GM04504 (cell line): ENCODE measurements at regions not wholly inside any gene's neighbourhood (a gene's known extent, or its start where the extent isn't known, plus 50 kb on each side); places are given as distances from the start of the nearest gene placed in this dataset.

ENCODE experiments used
- DNase-seq: peaks from one replicate; pipeline ENCODE4 v3.0.0-alpha.2; 2012; ENCODE audit warnings: low read depth

GRCh38 chr22:48906216-48906835 is 921.3 kb downstream of the BRD1 start:
- DNase-seq: no peak

- no peak for DNase-seq
These were observed 922.3 kb downstream of the BRD1 start for GRCh38 chr22:48905206-48905975.

- DNase-seq: no peak
These were observed 924.6 kb downstream of the BRD1 start for GRCh38 chr22:48902983-48903650.

DNA sequence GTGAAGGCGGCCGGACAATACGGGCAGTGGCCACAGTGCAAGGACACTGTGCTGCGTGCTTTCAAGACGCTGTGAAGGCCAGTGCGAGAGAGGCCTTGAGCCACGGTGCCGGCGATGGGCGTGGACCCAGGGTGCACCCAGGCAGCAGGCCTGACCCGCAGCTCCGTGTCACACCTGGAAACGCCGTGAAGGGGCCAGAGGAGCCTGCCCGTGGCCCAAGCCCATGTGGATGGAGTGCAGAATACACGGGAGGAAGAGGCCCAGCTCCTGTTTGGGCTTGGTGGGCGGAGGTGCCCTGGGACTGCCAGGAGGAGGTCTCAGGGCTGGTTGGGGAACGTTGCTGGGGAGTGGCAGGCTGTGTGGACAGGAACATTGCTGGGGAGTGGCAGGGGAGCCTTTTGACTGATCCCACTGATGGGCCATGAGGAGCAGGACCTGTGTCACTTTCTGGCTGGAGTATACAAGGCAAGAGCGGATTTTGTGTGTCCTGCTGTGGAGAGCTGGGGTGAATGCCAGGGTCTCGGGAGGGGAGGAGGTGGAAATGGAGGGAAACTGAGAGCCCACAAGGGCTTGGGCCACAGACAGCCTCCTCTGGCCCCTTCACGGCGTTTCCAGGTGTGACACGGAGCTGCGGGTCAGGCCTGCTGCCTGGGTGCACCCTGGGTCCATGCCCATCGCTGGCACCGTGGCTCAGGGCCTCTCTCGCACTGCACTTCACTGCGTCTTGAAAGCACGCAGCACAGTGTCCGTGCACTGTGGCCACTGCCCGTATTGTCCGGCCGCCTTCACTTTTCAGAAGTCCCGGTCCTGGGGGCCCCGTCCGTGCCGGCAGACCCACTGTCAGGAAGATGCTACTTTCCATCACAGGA is 925.4 kb downstream of the BRD1 start:
- DNase-seq: no peak

GRCh38 chr22:48901324-48901723 is 926.3 kb downstream of the BRD1 start:
- DNase-seq: no peak

GRCh38 chr22:48900626-48901025 is 927.0 kb downstream of the BRD1 start:
- no peak for DNase-seq

DNA sequence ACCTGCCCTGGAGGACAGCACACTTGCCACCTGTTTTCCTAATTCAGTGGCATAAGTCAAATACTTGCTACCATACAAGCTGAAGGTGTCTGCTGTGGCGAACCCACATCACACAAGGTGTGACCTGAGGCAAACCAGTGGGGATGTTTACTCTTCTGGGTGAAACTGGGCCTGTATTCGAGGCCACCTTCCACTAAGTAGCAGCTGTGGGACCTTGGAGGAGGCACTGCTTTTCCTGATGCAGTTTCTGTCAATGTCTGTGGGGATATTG is 927.4 kb downstream of the BRD1 start:
- DNase-seq: no peak

- DNase-seq: no peak
These were observed 927.9 kb downstream of the BRD1 start for GRCh38 chr22:48899523-48900326.

- DNase-seq: no peak
These were observed 929.0 kb downstream of the BRD1 start for GRCh38 chr22:48898524-48899250.

- no peak for DNase-seq
These were observed 929.9 kb downstream of the BRD1 start for GRCh38 chr22:48897645-48898370.

DNA sequence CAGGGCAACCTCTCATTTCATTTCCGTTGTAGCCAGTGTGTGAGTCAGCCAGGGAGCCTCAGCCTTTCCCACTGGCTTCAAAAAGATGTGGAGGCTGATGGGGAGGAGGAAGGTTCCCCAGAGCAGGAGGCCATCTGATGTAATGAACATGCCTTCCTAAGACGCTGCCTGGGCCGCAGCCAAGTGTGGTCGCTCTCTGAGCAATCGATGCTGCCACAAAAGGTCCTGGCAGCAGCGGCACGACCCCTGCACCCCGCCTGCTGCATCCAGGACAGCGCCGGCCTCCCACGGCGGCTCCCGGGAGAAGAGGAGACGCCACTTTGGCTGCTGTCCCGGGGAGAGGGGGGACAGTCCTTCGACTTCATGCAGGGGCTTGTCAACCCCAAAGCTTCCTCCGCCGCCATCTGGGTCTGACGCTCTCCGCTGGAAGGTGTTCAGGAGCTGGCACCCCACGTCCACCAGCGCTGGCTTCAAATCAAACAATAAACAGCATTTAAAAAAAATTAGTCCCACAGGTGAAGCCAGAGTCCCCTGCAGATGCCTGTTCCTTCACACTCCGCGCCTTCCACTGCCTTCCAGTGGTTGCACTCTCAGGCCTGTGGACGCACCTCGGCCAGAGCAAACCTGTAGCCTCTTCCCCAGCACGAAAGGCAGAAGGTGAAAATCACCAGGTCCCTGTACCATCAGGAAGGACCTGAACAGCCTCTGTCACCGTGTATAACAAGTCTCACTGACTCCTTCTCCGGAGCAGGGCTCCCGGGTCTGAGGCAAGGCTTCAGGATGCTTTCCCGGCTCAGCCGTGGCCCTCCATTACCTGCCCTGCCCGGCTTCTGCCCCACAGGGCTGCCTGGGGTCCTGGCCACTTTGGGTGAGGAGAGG is 930.7 kb downstream of the BRD1 start:
- DNase-seq: no peak

GRCh38 chr22:48895831-48896765 is 931.6 kb downstream of the BRD1 start:
- no peak for DNase-seq

DNA sequence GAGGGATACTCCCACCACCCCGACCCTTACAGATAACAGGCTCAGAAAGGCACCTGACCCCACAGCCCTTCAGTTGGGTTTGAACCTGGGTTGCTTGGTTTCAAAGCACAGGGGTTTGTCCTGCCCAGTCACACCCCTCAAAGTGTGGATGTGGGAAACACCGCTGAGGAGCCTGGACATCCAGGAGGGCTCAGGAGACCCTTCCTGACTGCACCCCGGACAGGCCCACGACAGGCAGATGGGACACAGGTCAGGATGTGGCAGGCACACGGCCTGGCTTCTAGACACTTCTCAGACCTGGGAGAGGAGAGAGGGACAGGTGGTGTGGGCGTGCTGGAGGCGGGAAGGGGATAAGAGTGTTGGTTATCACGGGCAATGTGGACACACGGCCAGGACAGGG is 932.3 kb downstream of the BRD1 start:
- no peak for DNase-seq

GRCh38 chr22:48894804-48895250 is 932.8 kb downstream of the BRD1 start:
- no peak for DNase-seq

DNA sequence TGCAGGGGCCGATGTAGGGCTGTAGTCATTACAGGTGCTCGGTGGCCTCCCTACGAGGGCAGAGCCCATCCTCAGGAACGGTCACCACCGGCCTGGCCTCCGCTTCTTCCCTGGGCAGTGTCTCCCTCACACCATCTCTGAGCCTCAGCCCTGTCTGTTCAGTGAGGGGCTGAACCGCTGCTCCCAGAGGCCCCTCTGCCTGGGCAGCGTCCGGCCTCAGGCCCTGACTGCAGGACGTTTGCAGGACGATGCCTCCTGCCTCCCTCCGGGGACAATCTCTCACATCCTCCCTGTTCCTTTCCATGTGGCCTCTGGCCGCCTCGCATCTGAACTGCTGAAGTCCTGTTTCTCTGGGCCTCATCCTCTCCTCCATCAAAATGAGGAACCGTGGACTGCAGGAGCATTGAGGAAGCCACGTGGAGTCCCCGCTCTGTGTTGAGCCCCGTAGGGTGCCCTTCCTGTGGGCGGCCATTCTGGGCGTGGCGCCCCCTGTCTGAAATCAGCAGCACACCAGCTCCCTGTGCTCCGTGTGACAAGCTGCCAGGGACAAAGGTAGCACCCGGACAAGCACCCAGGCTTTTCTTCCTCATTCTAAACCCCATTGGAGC is 933.5 kb downstream of the BRD1 start:
- DNase-seq: no peak

GRCh38 chr22:48893288-48894063 is 934.2 kb downstream of the BRD1 start:
- DNase-seq: no peak
